ENCODE measurements at regions not wholly inside any gene's neighbourhood (a gene's known extent, or its start where the extent isn't known, plus 50 kb on each side); places are given as distances from the start of the nearest gene placed in this dataset.
"Not testable (repeated sequence)": the region's sequence is repeated elsewhere in the genome, so short reads cannot be mapped to it uniquely, and the experiment has no call there.

DNA sequence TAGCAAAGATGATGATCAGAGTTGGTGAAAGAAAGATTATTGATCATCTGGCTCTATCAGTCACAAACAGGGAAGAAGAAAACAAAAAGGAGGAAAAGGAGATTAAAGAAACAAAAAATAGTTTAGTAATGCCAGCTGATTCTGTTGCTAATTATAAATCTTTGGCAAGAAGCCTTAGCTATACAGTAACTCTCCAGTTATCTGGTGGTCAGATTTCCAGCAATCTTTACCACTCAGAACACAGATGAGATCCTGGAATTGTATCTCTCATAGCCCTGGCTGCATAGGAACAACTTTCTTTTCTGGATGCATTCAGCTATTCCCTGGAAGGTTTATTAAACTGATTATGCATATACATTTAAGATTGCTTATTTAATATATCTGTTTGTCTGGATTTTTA, 256.8 kb upstream of the ZEB2 start:
- DNase-seq (ENCODE audit: extremely low spot score) = no peak
- TF ChIP-seq CTCF (IDR thresholded peaks at IDR 0.05; ENCODE audit: control extremely low read depth, extremely low read depth, low read depth, missing control alignments) = no peak
- POLR2A ChIA-PET = no interaction called here
- CTCF ChIA-PET = no interaction called here

DNA sequence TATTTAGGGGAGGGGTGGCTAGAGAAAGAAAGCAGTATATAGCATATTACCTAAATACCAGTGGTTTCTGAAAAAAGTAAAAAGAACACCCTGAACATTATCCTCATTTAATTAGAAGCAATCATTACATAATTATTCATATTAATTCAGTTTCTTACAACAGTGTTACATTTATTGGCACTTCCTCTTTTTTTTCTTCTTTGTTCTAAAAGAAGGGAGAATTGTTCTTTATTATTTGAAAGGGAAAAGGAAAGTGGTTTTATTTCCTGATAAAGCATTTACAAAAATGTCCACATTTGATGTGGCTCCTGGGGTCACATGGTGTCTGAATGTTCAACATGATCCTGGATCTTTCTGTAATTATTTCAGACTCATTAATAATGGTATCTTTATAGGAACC, 254.9 kb upstream of the ZEB2 start:
- ChIA-PET POLR2A (no interaction called here), CTCF (no interaction called here)
- DNase-seq (ENCODE audit: extremely low spot score) = no peak
- TF ChIP-seq CTCF (IDR thresholded peaks at IDR 0.05; ENCODE audit: control extremely low read depth, extremely low read depth, low read depth, missing control alignments) = no peak

DNA sequence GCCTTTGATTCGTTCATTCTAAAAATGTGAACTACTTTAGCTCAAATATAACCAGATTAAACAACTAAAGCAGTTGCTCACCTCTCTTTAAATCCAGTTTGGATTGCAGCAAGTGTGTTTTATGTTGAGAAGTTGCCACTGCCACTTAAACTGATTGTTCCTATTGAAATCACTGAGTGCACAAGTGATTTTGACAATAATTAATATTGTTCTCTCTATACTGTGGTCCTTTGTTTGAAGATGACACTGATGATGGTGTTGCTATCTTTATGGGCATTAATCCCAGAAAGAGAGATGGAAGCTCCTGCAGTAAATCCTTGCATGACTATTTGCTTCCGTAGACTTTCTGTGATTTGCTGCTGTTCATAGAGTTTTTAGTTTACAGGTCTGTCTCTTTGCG, 251.4 kb upstream of the ZEB2 start:
- DNase-seq (ENCODE audit: extremely low spot score) = no peak
- POLR2A ChIA-PET = no interaction called here
- TF ChIP-seq CTCF (IDR thresholded peaks at IDR 0.05; ENCODE audit: control extremely low read depth, extremely low read depth, low read depth, missing control alignments) = no peak
- CTCF ChIA-PET = no interaction called here

DNA sequence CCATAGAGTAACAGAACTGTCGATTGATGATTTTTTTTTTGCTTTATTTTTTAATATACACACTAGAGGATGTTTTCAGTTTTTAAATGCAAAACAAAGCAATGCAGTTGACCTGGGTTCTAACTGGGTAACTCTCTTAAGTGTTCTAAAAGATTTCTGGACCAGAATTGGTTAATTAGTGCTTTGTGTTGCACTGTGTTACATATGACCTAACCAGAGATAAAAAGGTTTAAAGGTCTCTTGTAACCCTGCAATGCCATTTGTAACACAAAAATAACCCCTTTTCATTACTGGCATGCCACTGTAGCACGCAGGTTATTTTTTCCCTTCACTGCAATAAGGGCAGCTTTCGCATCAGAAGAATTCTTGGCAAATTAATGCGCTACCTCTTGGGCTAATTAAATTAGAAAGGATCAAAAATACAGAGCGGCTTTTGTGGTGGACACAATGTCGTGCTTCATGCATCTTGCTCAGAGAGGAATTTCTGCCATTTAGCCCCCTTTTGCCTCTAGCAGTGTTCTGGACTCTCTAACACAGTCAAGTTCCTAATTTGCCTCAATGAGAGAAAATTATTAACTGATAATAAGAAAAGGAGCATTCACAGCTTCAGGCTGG, 250.8 kb upstream of the ZEB2 start:
- TF ChIP-seq CTCF (IDR thresholded peaks at IDR 0.05; ENCODE audit: control extremely low read depth, extremely low read depth, low read depth, missing control alignments) = no peak
- DNase-seq (ENCODE audit: extremely low spot score) = no peak
- ChIA-PET CTCF (no interaction called here), POLR2A (no interaction called here)

GRCh38 chr2:144760939-144761338, 241.0 kb upstream of the ZEB2 start:
- POLR2A ChIA-PET; DNase-seq (ENCODE audit: extremely low spot score); CTCF ChIA-PET: not testable (repeated sequence)

DNA sequence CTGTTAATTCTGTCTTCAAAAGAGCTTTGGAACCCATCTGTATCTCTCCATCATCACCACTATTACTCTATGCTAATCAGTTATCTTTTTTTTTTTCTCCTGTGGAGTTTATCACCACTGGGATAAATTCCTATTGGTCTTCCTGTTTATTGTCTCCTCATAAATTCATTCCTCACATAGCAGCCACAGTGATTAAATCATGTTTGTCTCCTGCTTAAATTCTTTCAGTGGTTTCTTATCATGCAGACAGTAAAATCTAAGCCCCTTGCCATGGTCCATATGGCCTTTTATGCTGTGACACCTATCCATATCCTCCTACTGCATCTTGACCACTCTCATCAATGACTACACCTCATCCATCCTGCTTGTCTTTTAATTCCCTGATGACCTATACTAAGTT, 239.8 kb upstream of the ZEB2 start:
- POLR2A ChIA-PET = no interaction called here
- TF ChIP-seq CTCF (IDR thresholded peaks at IDR 0.05; ENCODE audit: control extremely low read depth, extremely low read depth, low read depth, missing control alignments) = no peak
- no peak for DNase-seq (ENCODE audit: extremely low spot score)
- CTCF ChIA-PET = no interaction called here

DNA sequence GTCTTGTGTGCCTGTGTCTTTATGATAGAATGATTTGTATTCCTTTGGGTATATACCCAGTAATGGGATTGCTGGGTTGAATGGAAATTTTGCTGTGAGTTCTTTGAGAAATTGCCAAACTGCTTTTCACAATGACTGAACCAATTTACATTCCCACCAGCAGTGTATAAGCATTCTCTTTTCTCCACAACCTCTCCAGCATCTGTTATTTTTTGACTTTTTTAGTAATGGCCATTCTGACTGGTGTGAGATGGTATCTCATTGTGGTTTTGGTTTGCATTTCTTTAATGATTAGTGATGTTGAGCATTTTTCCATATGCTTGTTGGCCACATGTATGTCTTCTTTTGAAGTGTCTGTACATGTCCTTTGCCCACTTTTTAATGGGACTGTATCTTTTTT, 238.3 kb upstream of the ZEB2 start:
- DNase-seq (ENCODE audit: extremely low spot score); CTCF ChIA-PET: not testable (repeated sequence)

DNA sequence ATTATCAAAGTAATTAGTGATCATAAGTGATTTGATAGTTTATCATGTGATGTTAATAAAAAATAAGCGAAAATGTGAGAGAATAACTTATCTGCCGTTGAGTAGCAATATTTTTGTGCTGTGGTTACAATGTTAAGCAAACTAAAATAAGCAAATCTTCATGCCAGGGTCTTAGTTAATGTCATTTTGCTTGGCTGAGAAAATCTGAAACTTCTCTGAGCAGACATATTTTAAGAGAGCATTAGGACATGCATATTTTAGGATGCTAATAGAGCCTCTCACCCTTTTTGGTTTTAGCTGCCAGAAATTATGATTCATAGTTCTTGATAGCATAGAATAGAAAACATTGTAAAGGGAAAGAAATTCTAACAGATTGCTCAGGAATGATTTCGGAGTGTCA, 233.5 kb upstream of the ZEB2 start:
- TF ChIP-seq CTCF (IDR thresholded peaks at IDR 0.05; ENCODE audit: control extremely low read depth, extremely low read depth, low read depth, missing control alignments) = no peak
- no peak for DNase-seq (ENCODE audit: extremely low spot score)
- ChIA-PET POLR2A (no interaction called here), CTCF (no interaction called here)

More for the DNA sequence above, 238.3 kb upstream of the ZEB2 start:
- POLR2A ChIA-PET = not testable (repeated sequence)
